NCI-H2227 (cell line): ENCODE measurements at regions not wholly inside any gene's neighbourhood (a gene's known extent, or its start where the extent isn't known, plus 50 kb on each side); places are given as distances from the start of the nearest gene placed in this dataset.

Experiments used
- DNase-seq: peaks from one replicate; lab custom pipeline; 2025; ENCODE audit not compliant: unreplicated experiment; lab: John Stamatoyannopoulos, UW

GRCh38 chr1:60235275-60235674 is 161.7 kb upstream of the C1orf87 start:
- no peak for DNase-seq

GRCh38 chr1:60234776-60235175 is 161.2 kb upstream of the C1orf87 start:
- DNase-seq = no peak

GRCh38 chr1:60229821-60230220 is 156.3 kb upstream of the C1orf87 start:
- no peak for DNase-seq

GRCh38 chr1:60228041-60228491 is 154.5 kb upstream of the C1orf87 start:
- no peak for DNase-seq

GRCh38 chr1:60227601-60228000 is 154.0 kb upstream of the C1orf87 start:
- DNase-seq = no peak

- DNase-seq = no peak
These were observed 151.9 kb upstream of the C1orf87 start for GRCh38 chr1:60225486-60225885.

GRCh38 chr1:60224523-60224922 is 151.0 kb upstream of the C1orf87 start:
- no peak for DNase-seq

- DNase-seq = no peak
These were observed 149.6 kb upstream of the C1orf87 start for GRCh38 chr1:60223158-60223557.

- DNase-seq = no peak
These were observed 149.0 kb upstream of the C1orf87 start for GRCh38 chr1:60222360-60223115.

- no peak for DNase-seq
These were observed 139.7 kb upstream of the C1orf87 start for GRCh38 chr1:60213253-60213652.

- no peak for DNase-seq
These were observed 122.5 kb upstream of the C1orf87 start for GRCh38 chr1:60196026-60196425.

- no peak for DNase-seq
These were observed 112.1 kb upstream of the C1orf87 start for GRCh38 chr1:60185684-60186083.

GRCh38 chr1:60184521-60184920 is 111.0 kb upstream of the C1orf87 start:
- no peak for DNase-seq

GRCh38 chr1:60173729-60174505 is 100.3 kb upstream of the C1orf87 start:
- DNase-seq = no peak

- DNase-seq = no peak
These were observed 99.4 kb upstream of the C1orf87 start for GRCh38 chr1:60173006-60173405.

GRCh38 chr1:60171801-60172200 is 98.2 kb upstream of the C1orf87 start:
- DNase-seq = no peak

- DNase-seq = no peak
These were observed 97.1 kb upstream of the C1orf87 start for GRCh38 chr1:60170709-60171108.

GRCh38 chr1:60169206-60169605 is 95.6 kb upstream of the C1orf87 start:
- no peak for DNase-seq

GRCh38 chr1:60162936-60163335 is 89.4 kb upstream of the C1orf87 start:
- DNase-seq = no peak

- no peak for DNase-seq
These were observed 86.6 kb upstream of the C1orf87 start for GRCh38 chr1:60160141-60160540.

- no peak for DNase-seq
These were observed 82.8 kb upstream of the C1orf87 start for GRCh38 chr1:60156371-60156770.

GRCh38 chr1:60153961-60154360 is 80.4 kb upstream of the C1orf87 start:
- no peak for DNase-seq
